Brain microvascular endothelial cell (primary cell): ENCODE measurements at regions not wholly inside any gene's neighbourhood (a gene's known extent, or its start where the extent isn't known, plus 50 kb on each side); places are given as distances from the start of the nearest gene placed in this dataset.

Experiments
- DNase-seq: peaks from one replicate; pipeline ENCODE4 v3.0.0-alpha.2; 2020
- H3K27ac ChIP-seq: fragments of 250-450 bp; sonication (Bioruptor Pico); 2 replicates; pipeline ENCODE4 v1.5.1; 2020; ENCODE audit warnings: mild to moderate bottlenecking, moderate library complexity
- H3K27me3 ChIP-seq: fragments of 250-450 bp; sonication (Bioruptor Pico); replicated peaks from 2 replicates; pipeline ENCODE4 v1.5.1; 2020; ENCODE audit warnings: mild to moderate bottlenecking
- H3K36me3 ChIP-seq: fragments of 250-450 bp; sonication (Bioruptor Pico); replicated peaks from 2 replicates; pipeline ENCODE4 v1.5.1; 2020; ENCODE audit warnings: mild to moderate bottlenecking
- H3K4me3 ChIP-seq: 2 replicates; pipeline ENCODE4 v1.5.1; 2011; ENCODE audit warnings: low read depth, mild to moderate bottlenecking, control low read depth, low read length, moderate library complexity
- in situ Hi-C: cut with HindIII; loops from 2 replicates; pipeline ENCODE4 v1.10.0; 2017; ENCODE audit warnings: low sequenced_read_pairs, low pct_ligation_motif_present
- TF ChIP-seq, protein P1 (sequence below): IDR thresholded peaks from 2 replicates; pipeline ENCODE4 v1.5.1; 2011; ENCODE audit warnings: low read depth, mild to moderate bottlenecking, moderate library complexity, low read length, control low read depth, inconsistent platforms; ENCODE audit errors: missing control alignments

- no peak for DNase-seq
- in situ Hi-C loops, result loop anchor here (25.0 kb wide), 1 partner anchor 701 kb away; no protein-coding TSS in a partner anchor
- Histone ChIP-seq H3K27ac (no peak overlapping the region), H3K4me3 (no peak overlapping the region), H3K27me3 (no peaks in the 10 kb centered on the region), H3K36me3 (no peaks in the 10 kb centered on the region)
- TF ChIP-seq, protein P1, sequence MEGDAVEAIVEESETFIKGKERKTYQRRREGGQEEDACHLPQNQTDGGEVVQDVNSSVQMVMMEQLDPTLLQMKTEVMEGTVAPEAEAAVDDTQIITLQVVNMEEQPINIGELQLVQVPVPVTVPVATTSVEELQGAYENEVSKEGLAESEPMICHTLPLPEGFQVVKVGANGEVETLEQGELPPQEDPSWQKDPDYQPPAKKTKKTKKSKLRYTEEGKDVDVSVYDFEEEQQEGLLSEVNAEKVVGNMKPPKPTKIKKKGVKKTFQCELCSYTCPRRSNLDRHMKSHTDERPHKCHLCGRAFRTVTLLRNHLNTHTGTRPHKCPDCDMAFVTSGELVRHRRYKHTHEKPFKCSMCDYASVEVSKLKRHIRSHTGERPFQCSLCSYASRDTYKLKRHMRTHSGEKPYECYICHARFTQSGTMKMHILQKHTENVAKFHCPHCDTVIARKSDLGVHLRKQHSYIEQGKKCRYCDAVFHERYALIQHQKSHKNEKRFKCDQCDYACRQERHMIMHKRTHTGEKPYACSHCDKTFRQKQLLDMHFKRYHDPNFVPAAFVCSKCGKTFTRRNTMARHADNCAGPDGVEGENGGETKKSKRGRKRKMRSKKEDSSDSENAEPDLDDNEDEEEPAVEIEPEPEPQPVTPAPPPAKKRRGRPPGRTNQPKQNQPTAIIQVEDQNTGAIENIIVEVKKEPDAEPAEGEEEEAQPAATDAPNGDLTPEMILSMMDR, result no peak
Observed at GRCh38 chr7:42688056-42688371, 223.9 kb downstream of the C7orf25 start.

- TF ChIP-seq, protein P1, result no peak
- Histone ChIP-seq H3K27ac (no peak overlapping the region), H3K36me3 (no peaks in the 10 kb centered on the region), H3K4me3 (no peak overlapping the region), H3K27me3 (no peaks in the 10 kb centered on the region)
- in situ Hi-C loops, result loop anchor here (25.0 kb wide), 1 partner anchor 700 kb away; no protein-coding TSS in a partner anchor
- no peak for DNase-seq
Observed at GRCh38 chr7:42687211-42688055, 224.4 kb downstream of the C7orf25 start.

DNA sequence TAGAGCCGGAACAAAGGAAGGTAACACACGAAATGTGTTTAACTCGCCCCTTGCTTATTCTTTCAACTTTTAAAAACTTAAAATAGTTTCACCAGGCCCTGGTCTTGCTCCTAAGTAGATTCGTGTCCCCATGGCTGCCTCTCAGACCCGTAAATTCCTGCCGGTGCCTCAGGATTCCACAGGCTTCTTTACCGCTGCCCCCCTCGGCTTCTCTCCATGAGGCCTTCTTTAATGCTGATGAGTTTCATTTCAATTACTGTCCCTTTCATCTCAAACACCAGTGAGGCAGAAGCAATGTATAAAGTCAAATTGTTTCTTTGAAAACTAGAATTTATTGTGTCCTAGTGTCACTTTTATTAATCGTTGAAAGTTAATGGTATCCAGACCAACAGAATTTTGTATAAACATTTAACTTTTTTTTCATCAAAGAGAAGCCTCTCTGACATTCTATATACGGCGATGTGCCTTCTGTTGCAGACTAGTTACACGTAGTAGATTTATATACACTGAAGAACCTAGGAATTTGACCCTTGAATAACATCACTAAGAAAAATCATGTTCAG lies 225.2 kb downstream of the C7orf25 start:
- TF ChIP-seq, protein P1, result no peak
- in situ Hi-C loops, result loop anchor here (25.0 kb wide), 1 partner anchor 699 kb away; no protein-coding TSS in a partner anchor
- Histone ChIP-seq H3K4me3 (no peak overlapping the region), H3K36me3 (no peaks in the 10 kb centered on the region), H3K27me3 (no peaks in the 10 kb centered on the region), H3K27ac (no peak overlapping the region)
- no peak for DNase-seq

GRCh38 chr7:42685911-42686310 lies 226.0 kb downstream of the C7orf25 start:
- in situ Hi-C loops, result loop anchor here (25.0 kb wide), 1 partner anchor 699 kb away; no protein-coding TSS in a partner anchor
- Histone ChIP-seq H3K4me3 (no peak overlapping the region), H3K27ac (no peak overlapping the region), H3K27me3 (no peaks in the 10 kb centered on the region), H3K36me3 (no peaks in the 10 kb centered on the region)
- DNase-seq, result no peak
- TF ChIP-seq, protein P1, result no peak

GRCh38 chr7:42677751-42678699 lies 233.8 kb downstream of the C7orf25 start:
- Histone ChIP-seq H3K36me3 (no peaks in the 10 kb centered on the region), H3K27ac (peak overlapping the region; percentile 58), H3K4me3 (no peak overlapping the region), H3K27me3 (no peaks in the 10 kb centered on the region)
- peak; percentile 79 for DNase-seq
- TF ChIP-seq, protein P1, result no peak
- in situ Hi-C loops, result loop anchor here (25.0 kb wide), 1 partner anchor 691 kb away; no protein-coding TSS in a partner anchor
